Nephron progenitor cell (in vitro differentiated cells): ENCODE measurements at regions not wholly inside any gene's neighbourhood (a gene's known extent, or its start where the extent isn't known, plus 50 kb on each side); places are given as distances from the start of the nearest gene placed in this dataset.

Source experiments
- DNase-seq: peaks from one replicate; pipeline ENCODE4 v3.0.0; 2021
- H3K27ac Mint-ChIP-seq: 2 replicates; pipeline ENCODE4 v1.8.0; 2021; ENCODE audit warnings: mild to moderate bottlenecking, moderate library complexity, mixed read lengths
- H3K27me3 Mint-ChIP-seq: 2 replicates; pipeline ENCODE4 v1.8.0; 2021; ENCODE audit warnings: mild to moderate bottlenecking, low read depth, mixed read lengths; ENCODE audit not compliant: poor library complexity
- H3K36me3 Mint-ChIP-seq: 2 replicates; pipeline ENCODE4 v1.8.0; 2021; ENCODE audit warnings: low read depth, mixed read lengths
- H3K4me1 Mint-ChIP-seq: 2 replicates; pipeline ENCODE4 v1.8.0; 2021; ENCODE audit warnings: mixed read lengths
- H3K4me3 Mint-ChIP-seq: 2 replicates; pipeline ENCODE4 v1.8.0; 2021; ENCODE audit warnings: mild to moderate bottlenecking, moderate library complexity, mixed read lengths
- H3K9me3 Mint-ChIP-seq: 2 replicates; pipeline ENCODE4 v1.8.0; 2021; ENCODE audit warnings: mild to moderate bottlenecking, moderate library complexity, mixed read lengths
- TF ChIP-seq, protein P1 (sequence below): fragments of 200-600 bp; sonication (generic); IDR thresholded peaks from 2 replicates; pipeline ENCODE4 v1.5.0; 2021; ENCODE audit warnings: antibody characterized with exemption

DNA sequence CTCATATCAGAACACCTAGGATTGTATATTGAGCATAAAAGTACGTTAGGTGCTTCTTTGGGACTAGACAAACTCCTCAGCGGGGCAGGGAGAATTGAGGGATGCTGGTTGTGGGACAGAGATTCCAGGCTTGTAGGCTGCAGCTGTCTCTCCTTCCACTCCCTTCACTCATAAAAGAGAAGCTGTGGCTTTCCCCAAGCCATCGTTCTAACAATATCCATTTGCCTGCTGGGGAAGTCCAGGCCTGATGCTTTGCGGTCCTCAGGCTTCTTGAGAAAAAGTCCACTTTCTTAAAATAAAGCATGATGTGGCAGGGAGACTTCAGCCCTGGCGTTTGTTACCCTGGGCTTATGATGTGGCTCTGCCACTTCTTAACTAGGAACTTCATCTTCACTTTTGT, 129.3 kb upstream of the OSMR start:
- DNase-seq, result no peak
- Mint-ChIP-seq H3K36me3 (no peaks in the 10 kb centered on the region), H3K4me1 (peaks cover 14% of the 10 kb centered on the region), H3K27ac (no peak overlapping the region), H3K9me3 (no peaks in the 10 kb centered on the region), H3K4me3 (no peak overlapping the region), H3K27me3 (peaks cover 10% of the 10 kb centered on the region)
- TF ChIP-seq, protein P1, sequence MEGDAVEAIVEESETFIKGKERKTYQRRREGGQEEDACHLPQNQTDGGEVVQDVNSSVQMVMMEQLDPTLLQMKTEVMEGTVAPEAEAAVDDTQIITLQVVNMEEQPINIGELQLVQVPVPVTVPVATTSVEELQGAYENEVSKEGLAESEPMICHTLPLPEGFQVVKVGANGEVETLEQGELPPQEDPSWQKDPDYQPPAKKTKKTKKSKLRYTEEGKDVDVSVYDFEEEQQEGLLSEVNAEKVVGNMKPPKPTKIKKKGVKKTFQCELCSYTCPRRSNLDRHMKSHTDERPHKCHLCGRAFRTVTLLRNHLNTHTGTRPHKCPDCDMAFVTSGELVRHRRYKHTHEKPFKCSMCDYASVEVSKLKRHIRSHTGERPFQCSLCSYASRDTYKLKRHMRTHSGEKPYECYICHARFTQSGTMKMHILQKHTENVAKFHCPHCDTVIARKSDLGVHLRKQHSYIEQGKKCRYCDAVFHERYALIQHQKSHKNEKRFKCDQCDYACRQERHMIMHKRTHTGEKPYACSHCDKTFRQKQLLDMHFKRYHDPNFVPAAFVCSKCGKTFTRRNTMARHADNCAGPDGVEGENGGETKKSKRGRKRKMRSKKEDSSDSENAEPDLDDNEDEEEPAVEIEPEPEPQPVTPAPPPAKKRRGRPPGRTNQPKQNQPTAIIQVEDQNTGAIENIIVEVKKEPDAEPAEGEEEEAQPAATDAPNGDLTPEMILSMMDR, result no peak

GRCh38 chr5:38718771-38719391, 126.9 kb upstream of the OSMR start:
- no peak for DNase-seq
- Mint-ChIP-seq H3K27ac (no peak overlapping the region), H3K4me3 (no peak overlapping the region), H3K36me3 (no peaks in the 10 kb centered on the region), H3K4me1 (peaks cover 19% of the 10 kb centered on the region), H3K9me3 (no peaks in the 10 kb centered on the region), H3K27me3 (peaks cover 3% of the 10 kb centered on the region)
- TF ChIP-seq, protein P1, result no peak

DNA sequence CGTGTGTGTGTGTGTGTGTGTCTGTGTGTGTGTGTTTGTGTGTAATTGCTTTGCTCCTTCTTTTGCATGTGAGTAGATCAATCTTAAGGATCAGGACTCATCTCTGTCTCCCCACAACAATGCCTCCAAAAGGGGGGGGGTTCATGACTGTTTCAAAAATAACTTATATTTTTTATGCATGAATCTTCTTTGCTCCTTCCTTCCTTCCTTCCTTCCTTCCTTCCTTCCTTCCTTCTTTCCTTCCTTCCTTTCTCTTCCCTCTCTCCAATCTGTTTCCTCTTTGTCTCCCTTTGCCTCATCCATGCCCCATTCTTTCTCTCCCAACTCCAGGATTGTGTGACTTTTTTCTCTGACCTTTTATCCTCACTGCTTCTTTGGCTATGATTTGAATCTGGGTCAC, 126.4 kb upstream of the OSMR start:
- Mint-ChIP-seq H3K9me3 (no peaks in the 10 kb centered on the region), H3K4me1 (peaks cover 18% of the 10 kb centered on the region), H3K27ac (no peak overlapping the region), H3K27me3 (peaks cover 3% of the 10 kb centered on the region), H3K4me3 (no peak overlapping the region), H3K36me3 (no peaks in the 10 kb centered on the region)
- TF ChIP-seq, protein P1, result no peak
- no peak for DNase-seq

DNA sequence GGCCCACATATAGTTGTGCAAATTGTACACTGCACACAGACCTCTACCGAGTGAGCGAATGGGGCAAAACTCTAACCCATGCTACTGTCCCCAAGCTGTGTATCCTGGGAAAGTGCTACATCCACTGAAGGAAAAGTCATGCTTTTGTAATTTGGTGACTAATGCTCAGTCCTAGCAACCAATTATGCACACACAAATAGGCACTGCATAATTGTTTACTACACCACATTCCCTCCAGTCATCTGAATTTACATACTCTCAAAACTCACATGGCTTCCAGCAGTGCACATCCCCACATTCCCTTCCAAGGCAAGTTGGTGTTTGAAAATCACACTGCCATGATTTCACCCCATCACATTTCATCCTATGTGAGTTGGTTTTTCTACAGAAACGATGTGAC, 125.9 kb upstream of the OSMR start:
- Mint-ChIP-seq H3K36me3 (no peaks in the 10 kb centered on the region), H3K9me3 (no peaks in the 10 kb centered on the region), H3K4me1 (peaks cover 13% of the 10 kb centered on the region), H3K4me3 (no peak overlapping the region), H3K27me3 (peaks cover 3% of the 10 kb centered on the region), H3K27ac (no peak overlapping the region)
- DNase-seq, result no peak
- TF ChIP-seq, protein P1, result no peak

GRCh38 chr5:38720554-38721361, 125.1 kb upstream of the OSMR start:
- H3K4me1 Mint-ChIP-seq, result peaks cover 10% of the 10 kb centered on the region
- H3K27ac Mint-ChIP-seq, result no peak overlapping the region
- TF ChIP-seq, protein P1, result no peak
- no peaks in the 10 kb centered on the region for H3K9me3 Mint-ChIP-seq
- no peak for DNase-seq
- H3K36me3 Mint-ChIP-seq, result no peaks in the 10 kb centered on the region
- H3K4me3 Mint-ChIP-seq, result no peak overlapping the region
- H3K27me3 Mint-ChIP-seq, result peaks cover 3% of the 10 kb centered on the region
